SKM-1 (cell line): ENCODE measurements at regions not wholly inside any gene's neighbourhood (a gene's known extent, or its start where the extent isn't known, plus 50 kb on each side); places are given as distances from the start of the nearest gene placed in this dataset.

Experiments
- DNase-seq: peaks from one replicate; lab custom pipeline; 2025; ENCODE audit not compliant: unreplicated experiment; lab: John Stamatoyannopoulos, UW

DNA sequence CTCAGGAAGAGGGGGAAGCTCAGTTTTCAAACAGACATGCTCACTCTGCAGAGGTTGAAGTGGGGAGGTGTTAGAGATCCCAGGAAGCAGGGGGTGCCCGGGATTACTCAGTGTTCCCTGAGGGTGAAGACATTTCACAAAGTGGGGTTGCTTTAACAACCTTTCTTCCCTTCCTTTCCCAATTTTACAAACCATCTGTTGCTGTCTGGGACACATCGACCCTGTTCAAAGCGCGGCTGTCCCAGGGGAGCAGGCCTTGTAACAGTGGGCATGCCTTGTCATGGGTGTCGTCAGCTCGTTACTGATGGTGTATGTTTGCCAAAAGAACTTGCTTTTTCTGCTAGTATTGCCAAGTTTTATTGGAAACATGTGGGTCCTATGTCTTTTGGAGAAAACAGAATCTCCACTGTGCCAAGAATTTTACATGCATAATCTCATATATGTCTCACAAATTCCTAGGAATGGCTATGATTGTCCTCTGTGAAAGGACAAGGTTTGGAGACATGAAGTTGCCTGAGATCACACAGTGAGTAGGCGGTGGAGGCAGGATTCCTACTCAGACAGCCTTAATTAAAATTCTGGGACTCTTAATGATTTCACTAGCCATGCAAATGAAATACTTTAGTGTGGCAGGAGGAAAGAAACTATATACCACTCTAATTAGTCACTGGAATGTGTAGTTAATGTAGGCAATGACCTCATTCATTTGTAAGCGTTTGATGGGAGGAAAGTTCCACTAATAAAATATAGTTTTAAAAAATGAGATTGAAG, 198.9 kb downstream of the NXNL2 start:
- DNase-seq, result no peak

DNA sequence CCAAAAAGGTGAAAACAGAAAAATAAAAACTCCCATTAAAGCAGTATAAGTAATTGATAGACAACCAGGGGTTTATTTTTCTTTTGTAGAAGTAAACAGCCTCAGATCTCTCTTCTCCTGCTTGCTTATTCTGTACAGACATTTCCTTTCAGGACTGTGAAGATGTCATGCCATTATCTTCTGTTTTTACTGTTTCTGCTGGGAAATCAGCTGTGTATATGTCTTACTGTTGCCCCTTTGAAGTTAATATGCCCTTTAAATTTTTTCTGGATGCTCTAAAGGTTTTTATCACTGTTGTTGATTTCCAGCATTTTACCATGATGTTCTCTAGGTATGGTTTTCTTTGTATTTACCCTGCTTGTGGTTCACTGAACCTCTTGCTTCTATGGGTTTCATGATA, 199.5 kb downstream of the NXNL2 start:
- no peak for DNase-seq

DNA sequence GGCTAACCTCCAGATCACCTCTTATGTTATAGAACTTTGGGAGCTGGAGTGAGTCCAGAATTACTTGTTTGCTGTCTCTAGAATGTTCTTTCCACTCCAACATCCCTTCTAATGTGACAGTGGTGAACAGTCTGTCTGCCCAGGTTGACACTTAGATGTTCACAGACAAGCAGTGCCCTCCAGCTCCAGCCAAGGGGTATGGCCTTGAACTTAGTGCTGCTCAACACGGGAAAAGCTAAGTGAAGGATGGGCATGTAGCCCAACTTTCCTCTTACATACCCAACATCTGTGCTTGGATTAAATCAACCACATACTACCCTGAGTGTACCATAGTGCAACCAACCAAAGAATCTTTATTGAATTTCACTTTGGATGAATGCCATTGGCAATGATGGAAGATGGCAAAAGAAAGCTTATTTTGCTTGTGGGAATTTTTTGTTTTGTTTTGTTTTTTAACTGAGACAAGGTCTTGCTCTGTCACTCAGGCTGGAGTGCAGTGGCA, 201.2 kb downstream of the NXNL2 start:
- no peak for DNase-seq

DNA sequence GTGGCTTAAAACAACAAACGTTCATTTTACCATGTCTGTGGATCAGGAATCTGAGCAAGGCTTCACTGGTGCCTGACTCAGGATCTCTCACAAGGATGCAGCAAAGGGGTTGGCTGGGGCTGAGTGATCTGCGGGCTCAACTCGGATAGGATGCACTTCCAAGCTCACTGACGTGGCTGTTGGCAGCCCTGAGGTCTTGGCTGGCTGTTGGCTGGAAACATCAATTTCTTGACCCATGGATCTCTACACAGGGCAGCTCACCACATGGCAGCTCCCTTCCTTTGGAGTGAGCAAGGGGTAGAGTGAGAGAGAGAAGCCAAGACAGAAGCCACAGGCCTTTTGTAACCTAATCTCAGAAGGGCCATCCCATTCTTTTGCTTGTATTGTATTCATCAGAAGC, 202.1 kb downstream of the NXNL2 start:
- DNase-seq, result no peak

DNA sequence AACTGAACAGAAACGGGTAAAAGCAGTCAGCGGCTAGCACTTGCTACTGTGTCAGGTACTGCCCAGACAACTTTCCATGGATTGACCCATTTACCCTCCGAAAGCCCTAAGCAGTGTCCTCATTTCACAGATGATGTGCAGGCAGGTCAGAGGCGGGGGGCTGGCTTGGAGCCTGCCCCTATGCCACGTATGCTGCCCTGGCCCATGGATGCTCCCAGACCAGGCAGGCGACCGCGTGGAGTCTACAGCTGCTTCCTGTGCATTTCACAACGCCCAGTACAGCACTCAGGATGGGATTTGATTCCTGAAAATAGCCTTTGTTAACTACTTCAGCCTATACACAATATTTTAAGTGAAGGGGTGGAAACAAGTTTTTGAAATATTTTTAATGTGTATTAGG, 202.9 kb downstream of the NXNL2 start:
- DNase-seq, result no peak

DNA sequence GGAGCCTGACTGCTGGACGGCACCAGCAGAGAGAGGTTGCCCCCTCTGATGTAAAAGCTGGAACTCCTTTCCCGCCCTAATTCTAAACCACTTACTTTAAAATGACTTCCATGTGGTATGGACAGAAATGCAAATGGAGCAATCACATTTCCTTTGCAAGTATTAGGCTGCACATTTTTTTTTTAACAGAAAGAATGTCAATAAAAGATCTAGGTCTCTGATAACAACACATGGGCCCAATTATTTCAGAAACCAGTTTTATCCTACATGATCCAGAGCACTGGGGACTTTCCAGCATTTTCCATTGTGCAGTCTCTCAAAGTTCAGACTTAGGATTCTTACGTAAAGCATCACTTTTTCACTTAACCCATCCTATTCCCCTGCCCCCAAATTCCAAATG, 203.7 kb downstream of the NXNL2 start:
- DNase-seq, result no peak

DNA sequence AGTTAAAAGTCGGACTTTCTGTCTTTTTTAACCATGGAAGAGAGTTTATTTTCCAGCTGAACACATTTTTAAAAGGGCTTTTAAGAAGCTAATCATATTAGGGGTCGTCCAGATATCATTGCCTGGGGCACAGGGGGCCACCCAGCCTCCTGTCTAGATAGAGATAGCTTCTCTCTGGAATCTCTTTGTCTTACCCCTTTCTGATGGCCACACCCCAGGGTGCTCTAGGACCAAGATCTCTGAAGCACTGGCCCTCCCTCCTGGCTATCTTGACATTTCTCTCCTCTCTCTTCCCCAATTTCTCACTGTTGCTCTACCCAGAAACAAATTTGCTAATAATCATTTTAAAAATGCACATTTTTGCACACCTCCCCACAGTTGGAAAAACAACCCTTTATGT, 204.4 kb downstream of the NXNL2 start:
- DNase-seq, result no peak

DNA sequence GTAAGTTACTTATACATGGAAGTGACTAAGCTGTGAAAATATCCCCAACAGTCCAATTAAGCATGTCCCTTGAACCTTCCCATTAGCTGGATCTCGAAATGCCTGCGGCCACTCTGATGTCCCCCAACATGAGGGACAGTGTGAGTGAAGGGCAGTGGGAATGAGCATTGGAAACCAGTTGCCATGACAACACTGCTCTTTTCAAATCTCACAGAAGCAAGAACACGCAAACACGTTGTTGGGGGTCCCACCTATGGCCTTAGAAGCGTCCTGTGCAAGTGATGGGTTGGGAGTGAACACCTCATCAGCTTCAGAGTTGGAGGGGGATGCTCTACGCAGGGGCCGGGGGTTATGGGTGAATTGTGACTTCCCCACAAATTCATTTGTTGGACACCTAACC, 205.9 kb downstream of the NXNL2 start:
- no peak for DNase-seq

DNA sequence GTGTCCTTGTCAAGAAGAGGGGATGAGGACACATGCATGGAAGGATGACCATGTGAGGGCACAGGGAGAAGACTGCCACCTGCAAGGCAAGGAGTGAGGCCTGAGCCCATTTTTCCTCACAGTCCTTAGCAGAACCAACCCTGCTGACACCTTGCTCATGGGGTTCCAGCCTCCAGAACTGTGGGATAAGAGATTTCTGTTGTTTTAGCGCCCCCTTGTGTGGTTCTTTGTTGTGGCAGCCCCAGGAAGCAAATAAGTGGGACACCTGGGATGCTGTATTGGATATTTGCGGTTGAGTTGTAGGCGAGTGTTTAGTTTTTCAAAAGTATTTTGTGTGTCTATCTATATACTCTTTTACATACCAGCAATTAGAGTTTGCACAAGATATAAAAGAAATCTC, 206.4 kb downstream of the NXNL2 start:
- DNase-seq, result no peak

DNA sequence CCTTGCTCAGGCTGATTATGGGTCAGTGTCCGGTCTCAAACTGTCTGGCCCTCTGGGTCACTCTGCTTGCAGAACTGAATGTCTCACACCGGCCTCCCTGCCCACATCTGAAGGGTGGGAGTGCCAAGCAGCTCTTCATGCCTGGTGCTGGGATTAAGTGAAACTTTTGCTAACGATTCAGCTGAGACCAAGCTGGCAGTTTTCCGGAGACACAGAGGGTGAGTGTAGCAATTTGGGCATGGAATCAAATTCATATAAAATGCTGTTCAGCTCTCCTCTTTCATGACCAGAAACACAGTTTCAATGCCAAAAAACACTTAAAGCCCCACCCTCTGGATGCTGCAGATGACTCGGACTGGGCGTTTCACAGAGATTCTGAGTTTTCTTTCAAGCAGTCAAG, 207.5 kb downstream of the NXNL2 start:
- DNase-seq, result no peak

DNA sequence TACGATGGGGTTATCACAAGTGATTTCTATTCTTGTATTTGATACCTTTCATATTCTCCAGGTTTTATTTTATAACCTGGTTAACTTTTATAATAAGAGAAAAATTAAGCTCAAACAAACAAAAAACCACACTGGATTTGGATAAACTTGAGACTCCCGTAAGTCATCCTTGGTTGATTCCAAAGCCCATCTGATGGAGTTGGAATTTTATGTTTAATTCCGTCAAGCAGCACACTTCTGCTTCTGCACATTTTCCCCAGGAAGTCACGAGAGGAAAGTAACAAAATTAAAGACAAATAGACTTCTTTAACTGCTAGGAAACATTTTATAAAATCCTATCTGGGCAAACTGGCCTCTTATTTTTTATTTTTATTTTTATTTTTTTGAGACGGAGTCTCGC, 207.9 kb downstream of the NXNL2 start:
- no peak for DNase-seq

DNA sequence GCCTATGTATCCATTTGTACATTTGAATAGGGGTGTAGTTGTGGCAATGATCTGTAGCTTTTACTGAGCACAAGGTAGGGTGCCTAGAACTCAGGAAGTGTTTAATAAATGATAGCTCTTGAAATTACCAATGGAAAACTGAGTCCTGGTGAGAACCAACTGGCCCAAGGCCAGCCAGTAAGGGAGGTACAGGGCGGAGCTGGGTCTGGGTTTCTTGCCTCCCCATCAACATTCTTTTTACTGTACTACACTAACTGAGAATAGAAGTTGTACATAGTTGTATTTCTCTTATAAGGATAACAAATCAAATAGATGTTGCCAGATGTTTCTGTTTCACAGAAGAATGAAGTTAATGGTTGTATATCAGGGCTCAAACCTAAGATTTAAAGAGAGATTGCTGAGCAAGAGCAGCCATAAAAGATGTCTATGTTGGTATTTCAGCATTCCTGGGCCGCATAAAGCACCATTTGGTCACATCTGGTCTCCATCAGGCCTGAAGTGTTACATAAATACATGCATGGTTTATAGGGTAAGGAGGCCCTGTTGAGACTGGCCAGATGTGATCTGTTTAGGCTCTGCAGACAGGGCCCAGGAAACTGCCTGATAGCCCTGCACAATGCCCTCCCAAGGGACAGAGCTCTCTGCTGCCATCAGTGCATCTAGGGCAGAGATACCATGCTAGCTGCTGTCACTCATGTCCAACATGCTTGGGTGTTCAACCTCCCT, 210.5 kb downstream of the NXNL2 start:
- no peak for DNase-seq

DNA sequence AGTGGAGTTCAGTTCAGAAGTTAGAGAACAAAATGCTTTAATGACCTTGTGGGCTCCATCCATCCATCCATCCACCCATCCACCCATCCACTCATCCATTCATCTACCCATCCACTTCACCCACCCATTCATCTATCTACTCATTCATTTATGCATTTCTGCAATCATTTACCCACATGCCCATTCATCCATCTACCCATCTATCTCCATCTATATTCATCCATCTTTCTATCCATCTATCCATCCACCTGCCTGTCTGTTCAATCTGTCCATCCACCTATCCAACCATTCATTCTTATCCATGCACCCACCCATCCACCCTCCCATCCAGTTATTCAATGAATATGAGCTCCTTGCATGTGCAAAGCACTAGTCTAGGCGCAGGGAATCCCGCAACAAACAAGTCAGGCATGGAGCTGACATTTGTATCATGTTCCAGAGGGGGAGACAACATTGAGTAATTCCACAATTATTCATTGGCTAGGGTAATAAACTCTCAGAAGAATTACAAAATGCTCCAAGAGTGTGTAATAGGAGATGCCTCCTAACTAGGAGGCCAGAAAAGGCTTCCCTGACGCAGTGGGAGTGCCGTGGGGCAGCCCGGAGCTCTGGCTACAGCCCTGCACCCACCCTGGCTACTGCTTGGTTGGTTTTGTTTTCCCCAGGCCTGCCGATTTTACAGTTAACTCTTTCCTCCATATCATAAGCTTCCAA, 211.2 kb downstream of the NXNL2 start:
- no peak for DNase-seq

DNA sequence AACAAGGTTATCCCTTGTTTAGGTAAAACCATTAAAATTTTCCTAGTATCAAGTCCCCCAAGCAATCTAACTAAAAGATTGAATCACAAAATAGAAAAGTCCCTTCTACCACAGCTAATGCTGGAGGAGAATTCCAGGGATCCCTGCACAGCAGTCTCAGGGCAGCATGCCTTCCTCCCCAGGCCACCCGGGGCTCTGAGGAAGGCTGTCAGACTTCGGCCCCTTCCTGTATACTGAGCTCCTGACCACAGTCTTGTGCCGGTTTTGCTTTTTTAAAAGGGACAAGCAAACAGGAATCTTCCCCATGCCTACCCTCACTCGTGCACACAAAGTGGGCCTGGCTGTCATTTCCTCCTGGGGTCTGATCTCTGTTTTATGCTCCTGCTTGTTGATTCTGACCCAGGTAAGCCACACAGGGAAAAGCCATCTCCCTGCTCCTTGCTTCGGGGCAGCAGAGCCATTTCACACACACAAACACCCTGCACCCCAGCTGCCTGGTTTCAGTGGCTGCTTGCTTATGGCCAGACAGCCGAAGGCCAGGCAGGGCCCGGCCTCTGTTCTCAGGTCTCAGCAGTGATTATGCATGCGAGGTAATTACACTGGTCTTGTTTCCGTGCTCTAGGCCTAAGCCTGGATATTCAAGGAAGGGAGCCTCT, 211.9 kb downstream of the NXNL2 start:
- DNase-seq, result no peak

DNA sequence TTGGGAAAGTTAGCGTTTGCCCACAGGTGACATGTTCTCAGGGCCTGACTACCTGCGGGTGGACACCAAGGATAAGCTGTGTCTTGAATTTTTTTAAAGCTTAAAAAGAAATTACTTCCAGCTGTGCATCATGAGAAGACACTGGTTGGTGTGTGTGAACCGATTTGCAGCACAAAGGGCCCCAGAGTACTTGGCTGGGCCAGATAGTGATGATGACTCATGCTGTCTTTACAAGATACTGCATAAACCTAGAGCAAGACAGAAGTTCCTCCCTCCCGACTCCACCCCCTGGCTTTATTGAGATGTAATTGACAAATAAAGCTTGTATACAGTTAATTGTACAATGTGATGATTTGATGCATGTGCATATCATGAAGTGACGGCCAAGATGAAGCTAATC, 212.8 kb downstream of the NXNL2 start:
- no peak for DNase-seq

DNA sequence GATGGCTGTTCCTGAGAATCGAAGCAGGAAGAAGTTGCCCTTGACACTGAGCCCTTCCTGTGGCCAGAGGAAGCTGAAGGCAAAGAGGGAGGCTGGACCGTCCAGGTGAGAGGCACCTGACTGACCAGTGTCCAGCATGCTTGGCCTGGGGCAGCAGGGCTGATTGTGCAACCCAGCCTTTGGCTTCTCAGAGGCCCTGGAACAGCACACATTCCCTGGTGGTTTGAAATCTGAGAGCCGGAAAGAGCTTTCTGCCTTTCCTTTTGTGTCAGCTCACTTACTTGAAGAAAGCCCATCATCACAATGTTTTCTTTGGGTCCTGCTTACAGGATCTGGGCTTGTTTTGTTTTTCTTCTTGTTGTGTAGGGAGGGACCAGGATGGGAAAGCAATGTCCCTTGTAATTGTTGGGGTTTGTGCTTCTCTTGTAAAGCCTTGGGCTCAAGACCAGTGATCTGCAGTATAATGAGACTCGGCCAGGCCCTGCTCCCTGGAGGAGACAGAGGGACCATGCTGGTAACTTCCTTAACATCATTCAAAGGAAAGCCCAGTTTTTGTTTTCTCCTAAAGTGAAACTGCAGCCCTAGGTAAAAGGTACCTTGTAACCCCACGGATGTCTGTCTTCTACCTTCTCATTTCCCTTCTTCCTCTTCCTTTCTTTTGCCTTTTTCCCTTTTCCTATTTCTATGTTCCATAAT, 213.7 kb downstream of the NXNL2 start:
- no peak for DNase-seq

DNA sequence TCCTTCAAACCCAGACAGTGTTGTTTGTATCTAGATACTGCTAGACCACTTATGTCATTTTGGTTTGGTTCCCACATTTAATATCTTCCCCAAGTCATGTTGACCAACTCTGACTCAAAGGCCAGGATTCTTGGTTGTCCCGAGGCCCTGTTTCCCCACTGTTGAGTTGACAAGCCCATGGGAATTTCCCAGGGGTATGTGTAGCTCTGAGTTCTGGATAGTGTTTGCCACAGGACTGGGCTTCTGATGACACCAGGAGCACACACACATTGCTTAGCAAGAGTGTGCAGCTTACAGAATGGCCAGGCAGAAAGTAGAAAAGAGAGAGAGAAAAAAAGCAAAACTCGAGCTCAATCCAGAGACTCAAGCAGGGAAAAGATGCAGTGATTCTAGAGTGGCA, 214.4 kb downstream of the NXNL2 start:
- no peak for DNase-seq

DNA sequence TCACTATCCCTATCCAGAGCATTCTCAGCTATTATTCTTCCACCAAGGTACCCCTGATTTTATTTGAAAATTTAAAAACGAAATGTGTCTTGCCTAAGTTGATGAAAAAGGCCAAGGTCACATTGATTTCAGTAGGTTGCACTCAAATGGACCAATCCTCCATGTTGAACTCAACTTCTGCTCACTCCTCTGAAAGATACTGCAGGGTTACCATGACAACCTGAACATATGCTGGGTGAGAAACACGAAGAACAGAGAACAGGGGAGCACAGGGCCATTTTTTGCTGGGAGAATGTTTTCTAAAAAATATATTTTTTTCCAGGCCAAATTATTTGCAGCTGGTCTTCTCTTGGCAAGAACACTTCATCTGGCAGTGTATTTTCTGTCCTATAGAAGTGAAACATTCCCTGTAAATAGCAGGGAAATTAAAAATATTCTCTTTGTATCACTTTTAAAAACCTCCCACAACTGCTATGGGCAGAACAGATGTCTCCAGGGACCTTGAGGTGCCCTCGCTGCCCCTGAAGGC, 215.9 kb downstream of the NXNL2 start:
- no peak for DNase-seq

DNA sequence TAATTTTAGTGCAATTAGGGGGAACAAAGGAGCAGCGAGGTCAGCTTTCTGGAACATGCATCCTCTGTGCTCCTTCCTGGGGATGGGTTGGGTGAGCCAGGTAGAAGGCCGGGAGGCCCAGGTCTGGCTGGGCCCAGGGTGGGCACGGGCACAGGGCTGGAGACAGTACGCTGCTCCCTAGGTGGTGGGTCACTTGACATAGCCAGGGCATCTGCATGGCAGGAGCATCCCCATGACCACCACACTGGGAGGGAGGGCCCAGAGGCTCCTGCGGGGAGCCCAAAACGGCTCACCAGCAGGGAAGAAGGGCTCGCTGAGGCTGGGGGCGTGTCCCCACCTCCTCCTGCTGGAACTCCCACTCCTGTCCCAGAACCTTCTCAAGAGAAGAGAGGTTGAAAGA, 216.8 kb downstream of the NXNL2 start:
- DNase-seq, result no peak

DNA sequence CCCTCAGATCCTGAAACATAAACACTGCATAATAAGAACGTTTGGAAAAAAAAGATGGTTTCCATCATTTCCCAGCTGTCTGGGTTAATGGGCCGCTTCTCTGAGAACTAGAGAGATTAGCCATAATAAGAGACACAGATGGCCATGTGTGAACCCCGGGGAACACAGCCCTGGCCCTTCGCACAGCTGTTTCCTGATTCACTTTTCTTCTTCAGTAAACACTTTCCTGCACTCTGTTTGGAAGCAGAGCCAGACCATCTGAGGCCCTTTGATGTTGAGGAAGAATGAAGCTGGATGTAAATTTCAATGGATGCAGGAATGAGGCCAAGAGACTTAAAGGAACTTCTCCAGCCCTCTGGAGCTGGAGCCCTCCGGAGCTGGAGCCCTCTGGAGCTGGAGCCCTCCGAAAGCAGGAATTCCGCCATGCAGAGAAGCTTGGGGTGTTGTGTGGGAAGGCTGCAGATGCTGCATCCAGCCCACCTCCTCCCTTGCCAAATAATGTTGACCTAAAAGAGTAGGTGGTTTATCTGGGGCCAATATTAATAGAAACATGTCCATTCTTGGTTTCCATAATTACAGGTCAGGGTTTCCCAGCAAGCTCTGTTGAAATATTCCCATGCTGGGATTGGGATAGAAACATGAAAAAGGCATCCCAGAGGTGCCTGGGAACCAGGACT, 218.9 kb downstream of the NXNL2 start:
- no peak for DNase-seq
